IMR-90 (cell line): ENCODE measurements at regions not wholly inside any gene's neighbourhood (a gene's known extent, or its start where the extent isn't known, plus 50 kb on each side); places are given as distances from the start of the nearest gene placed in this dataset.

Experiments used
- ATAC-seq: fragments of 200-7000 bp; cut with Tn5 transposase; 2 replicates; pipeline ENCODE4 v1.9.1; 2020; ENCODE audit warnings: low read depth, mild to moderate bottlenecking, moderate library complexity
- BruUV-seq: library from RNA; stranded (reverse); fragments of 400-500 nt; replicated peaks from 2 replicates; lab custom pipeline; 2021; lab: Mats Ljungman, UMichigan
- CTCF ChIA-PET: fragments of 300-600 bp; formaldehyde crosslinking; extraction: SDS; loops from one replicate; lab custom pipeline; 2021; ENCODE audit warnings: antibody characterized with exemption; lab: Yijun Ruan, JAX
- POLR2A ChIA-PET: fragments of 300-600 bp; sonication (Branson Sonifier 250); formaldehyde crosslinking; loops from one replicate; lab custom pipeline; 2022; ENCODE audit warnings: antibody characterized with exemption; ENCODE audit not compliant: unreplicated experiment; lab: Charles Lee
- DNase-seq: peaks from one replicate; pipeline ENCODE4 v3.0.0; 2013
- H2AFZ ChIP-seq: replicated peaks from 2 replicates; pipeline ENCODE3; 2013; ENCODE audit warnings: low read length, mild to moderate bottlenecking; ENCODE audit not compliant: poor library complexity
- H2AK5ac ChIP-seq: 2 replicates; pipeline ENCODE4 v1.6.1; 2013; ENCODE audit warnings: low read depth, low read length, inconsistent platforms
- H2AK9ac ChIP-seq: replicated peaks from 2 replicates; pipeline ENCODE3; 2013; ENCODE audit warnings: mild to moderate bottlenecking, low read depth, low read length, moderate library complexity; ENCODE audit not compliant: poor library complexity
- H2BK120ac ChIP-seq: 2 replicates; pipeline ENCODE4 v1.6.1; 2013; ENCODE audit warnings: low read depth, low read length, inconsistent platforms
- H2BK15ac ChIP-seq: 3 replicates; pipeline ENCODE4 v1.6.1; 2013; ENCODE audit warnings: low read depth, low read length, inconsistent platforms
- H2BK20ac ChIP-seq: 2 replicates; pipeline ENCODE4 v1.6.1; 2013; ENCODE audit warnings: low read depth, mild to moderate bottlenecking, inconsistent platforms, low read length, moderate library complexity
- H2BK5ac ChIP-seq: 2 replicates; pipeline ENCODE4 v1.6.1; 2013; ENCODE audit warnings: mild to moderate bottlenecking, low read depth, low read length, inconsistent platforms; ENCODE audit not compliant: poor library complexity, severe bottlenecking
- H3K14ac ChIP-seq: replicated peaks from 2 replicates; pipeline ENCODE4 v1.6.1; 2013; ENCODE audit warnings: low read depth, low read length, inconsistent platforms
- H3K18ac ChIP-seq: 2 replicates; pipeline ENCODE4 v1.6.1; 2013; ENCODE audit warnings: low read depth, low read length, control low read depth
- H3K23ac ChIP-seq: 2 replicates; pipeline ENCODE4 v1.6.1; 2013; ENCODE audit warnings: low read depth, low read length, inconsistent platforms
- H3K27ac ChIP-seq: 2 replicates; pipeline ENCODE4 v1.5.1; 2013; ENCODE audit warnings: mild to moderate bottlenecking, control low read depth, low read length; ENCODE audit not compliant: insufficient read depth
- H3K27me3 ChIP-seq: 2 replicates; pipeline ENCODE4 v1.6.1; 2013; ENCODE audit warnings: low read length; ENCODE audit not compliant: control insufficient read depth, insufficient read depth
- H3K36me3 ChIP-seq: 2 replicates; pipeline ENCODE4 v1.6.1; 2013; ENCODE audit warnings: low read length, mixed read lengths; ENCODE audit not compliant: control insufficient read depth, insufficient read depth
- H3K4ac ChIP-seq: 2 replicates; pipeline ENCODE4 v1.6.1; 2013; ENCODE audit warnings: low read depth, low read length, inconsistent platforms
- H3K4me1 ChIP-seq: 2 replicates; pipeline ENCODE4 v1.6.1; 2013; ENCODE audit warnings: low read length, mixed read lengths; ENCODE audit not compliant: control insufficient read depth, insufficient read depth
- H3K4me2 ChIP-seq: 2 replicates; pipeline ENCODE4 v1.6.1; 2013; ENCODE audit warnings: low read depth, mild to moderate bottlenecking, control low read depth, low read length, moderate library complexity
- H3K4me3 ChIP-seq: 2 replicates; pipeline ENCODE4 v1.5.1; 2013; ENCODE audit warnings: low read depth, mild to moderate bottlenecking, control low read depth, low read length, moderate library complexity; ENCODE audit not compliant: insufficient read depth
- H3K56ac ChIP-seq: 2 replicates; pipeline ENCODE4 v1.6.1; 2013; ENCODE audit warnings: low read length, inconsistent platforms; ENCODE audit not compliant: insufficient read depth; ENCODE audit errors: extremely low read depth
- H3K79me1 ChIP-seq, 2 experiments: 2 replicates each; pipeline ENCODE4 v1.6.1; 2013; ENCODE audit warnings: low read length in 2 of 2, inconsistent platforms in 1 of 2, low read depth in 1 of 2
- H3K9ac ChIP-seq: 2 replicates; pipeline ENCODE4 v1.6.1; 2013; ENCODE audit warnings: low read depth, low read length, control low read depth
- H3K9me1 ChIP-seq: 2 replicates; pipeline ENCODE4 v1.6.1; 2013; ENCODE audit warnings: low read length, inconsistent platforms; ENCODE audit not compliant: insufficient read depth
- H3K9me3 ChIP-seq: 2 replicates; pipeline ENCODE4 v1.6.1; 2013; ENCODE audit warnings: low read length; ENCODE audit not compliant: control insufficient read depth, insufficient read depth
- H4K20me1 ChIP-seq: 2 replicates; pipeline ENCODE4 v1.6.1; 2013; ENCODE audit warnings: low read length, inconsistent platforms; ENCODE audit not compliant: insufficient read depth
- H4K5ac ChIP-seq: 2 replicates; pipeline ENCODE4 v1.6.1; 2013; ENCODE audit warnings: mild to moderate bottlenecking, low read depth, low read length, control low read depth
- H4K8ac ChIP-seq, 2 experiments: 2 replicates each; pipeline ENCODE4 v1.6.1; 2013; ENCODE audit warnings: low read depth in 2 of 2, low read length in 2 of 2, control low read depth in 1 of 2, inconsistent platforms in 1 of 2
- H4K91ac ChIP-seq: 2 replicates; pipeline ENCODE4 v1.6.1; 2013; ENCODE audit warnings: low read depth, low read length, inconsistent platforms; ENCODE audit not compliant: insufficient read depth
- CEBPB ChIP-seq: IDR thresholded peaks from 2 replicates; pipeline ENCODE4 v1.6.1; 2012; ENCODE audit warnings: low read depth, low read length, improper control_type of control experiment
- RCOR1 ChIP-seq: IDR thresholded peaks from 2 replicates; pipeline ENCODE4 v1.6.1; 2012; ENCODE audit warnings: mild to moderate bottlenecking, low read length, improper control_type of control experiment; ENCODE audit not compliant: insufficient replicate concordance
- SMC3 ChIP-seq: fragments of 150-350 bp; IDR thresholded peaks from 2 replicates; pipeline ENCODE4 v1.6.1; 2016; ENCODE audit warnings: low read depth, mild to moderate bottlenecking, antibody characterized with exemption, low read length, moderate library complexity
- WGBS, 2 experiments: methylation state at CpG; one replicate each; pipeline versions ENCODE4 v1.1.5 to v1.1.7; 2013; ENCODE audit warnings: missing lambda C conversion rate in 2 of 2; ENCODE audit not compliant: insufficient read length in 1 of 2; ENCODE audit errors: extremely low coverage in 2 of 2; 5-methylcytosine and 5-hydroxymethylcytosine counted together
- dilution Hi-C: fragments of 300-500 bp; cut with HindIII; formaldehyde crosslinking; loops from one replicate; pipeline ENCODE4 v1.14.3; 2018; ENCODE audit warnings: low sequenced_read_pairs; ENCODE audit not compliant: unreplicated experiment
- in situ Hi-C: fragments of 300-500 bp; cut with MboI; formaldehyde crosslinking; loops from 3 replicates; pipeline ENCODE4 v1.14.3; 2019; ENCODE audit warnings: low sequenced_read_pairs, inconsistent platforms, mixed read lengths
- intact Hi-C: fragments of 100-400 bp; cut with micrococcal nuclease; formaldehyde crosslinking; loops from 2 replicates; pipeline ENCODE4 v1.10.0; 2022
- TF ChIP-seq, protein P1 (sequence below): fragments of 150-350 bp; IDR thresholded peaks from 2 replicates; pipeline ENCODE4 v1.6.1; 2016; ENCODE audit warnings: low read depth, mild to moderate bottlenecking, low read length, moderate library complexity, borderline replicate concordance

- POLR2A ChIA-PET: no interaction called here
- TF ChIP-seq, protein P1, sequence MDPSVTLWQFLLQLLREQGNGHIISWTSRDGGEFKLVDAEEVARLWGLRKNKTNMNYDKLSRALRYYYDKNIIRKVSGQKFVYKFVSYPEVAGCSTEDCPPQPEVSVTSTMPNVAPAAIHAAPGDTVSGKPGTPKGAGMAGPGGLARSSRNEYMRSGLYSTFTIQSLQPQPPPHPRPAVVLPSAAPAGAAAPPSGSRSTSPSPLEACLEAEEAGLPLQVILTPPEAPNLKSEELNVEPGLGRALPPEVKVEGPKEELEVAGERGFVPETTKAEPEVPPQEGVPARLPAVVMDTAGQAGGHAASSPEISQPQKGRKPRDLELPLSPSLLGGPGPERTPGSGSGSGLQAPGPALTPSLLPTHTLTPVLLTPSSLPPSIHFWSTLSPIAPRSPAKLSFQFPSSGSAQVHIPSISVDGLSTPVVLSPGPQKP: no peak
- TF ChIP-seq RCOR1 (no peak), SMC3 (no peak), CEBPB (no peak)
- CTCF ChIA-PET: no interaction called here
Measured at GRCh38 chr20:50351541-50351940, 158.6 kb upstream of the PTPN1 start.

More at GRCh38 chr20:50351541-50351940, 158.6 kb upstream of the PTPN1 start:
- H2AK5ac ChIP-seq: peak overlapping the region; percentile 58; the same call in 1 of the 2 replicates
- H3K27me3 ChIP-seq: no peaks in the 10 kb centered on the region
- no peak overlapping the region for H2AK9ac ChIP-seq
- no peak overlapping the region for H3K27ac ChIP-seq
- no peak overlapping the region for H3K23ac ChIP-seq
- no peak overlapping the region for H4K91ac ChIP-seq
- WGBS, 2 experiments: 100% methylated on average over 1 of the region's 11 CpGs; no CpG with 5 or more reads in 1 of the 2 experiments
- dilution Hi-C loops: no loop called here
- no peaks in the 10 kb centered on the region for H3K9me3 ChIP-seq
- no peak overlapping the region for H3K4me3 ChIP-seq
- DNase-seq (no peak), ATAC-seq (no peak)
- H2BK20ac ChIP-seq: no peak overlapping the region
- H3K56ac ChIP-seq: no peak overlapping the region
- H3K4me2 ChIP-seq: no peak overlapping the region
- H3K79me1 ChIP-seq: no peaks in the 10 kb centered on the region
- no TSS peak for BruUV-seq
- H3K9me1 ChIP-seq: no peaks in the 10 kb centered on the region
- no peak overlapping the region for H3K14ac ChIP-seq
- no peak overlapping the region for H4K8ac ChIP-seq
- intact Hi-C loops: no loop called here
- in situ Hi-C loops: no loop called here
- H2BK5ac ChIP-seq: no peak overlapping the region
- no peak overlapping the region for H2AFZ ChIP-seq
- no peak overlapping the region for H2BK15ac ChIP-seq
- no peak overlapping the region for H2BK120ac ChIP-seq
- peaks cover 3% of the 10 kb centered on the region for H3K4me1 ChIP-seq
- H3K18ac ChIP-seq: no peak overlapping the region
- no peak overlapping the region for H4K5ac ChIP-seq
- no peak overlapping the region for H3K9ac ChIP-seq
- no peaks in the 10 kb centered on the region for H3K36me3 ChIP-seq
- H3K4ac ChIP-seq: 0 out of 2 replicates have a peak overlapping the region, but pooled peaks have one; percentile 13
- no peaks in the 10 kb centered on the region; the same call in 1 of the 2 replicates for H4K20me1 ChIP-seq
